CD4-positive, CD25-positive, alpha-beta regulatory T cell (primary cell): ENCODE measurements at regions not wholly inside any gene's neighbourhood (a gene's known extent, or its start where the extent isn't known, plus 50 kb on each side); places are given as distances from the start of the nearest gene placed in this dataset.
A peak's percentile ranks its signal among the peaks of the same experiment; 100 is the strongest.

ENCODE experiments used
- ATAC-seq, 2 donors: fragments of 150-1000 bp; cut with Tn5 transposase; one replicate each; pipeline ENCODE4 v1.10.0; 2021; ENCODE audit warnings: low read depth in 2 of 2, moderate number of reproducible peaks in 2 of 2, moderate library complexity in 1 of 2
- DNase-seq, 3 donors: peaks; one replicate each; pipeline versions ENCODE4 v3.0.0 to v3.0.0-alpha.2; 2012 to 2022; ENCODE audit warnings: mixed read lengths in 1 of 3
- H3K27ac ChIP-seq: one replicate; pipeline ENCODE4 v1.7.0; 2013; ENCODE audit warnings: mild to moderate bottlenecking, low read length; ENCODE audit not compliant: insufficient read depth, poor library complexity, severe bottlenecking
- H3K27me3 ChIP-seq: one replicate; pipeline ENCODE4 v1.7.0; 2013; ENCODE audit warnings: low read length; ENCODE audit not compliant: control insufficient read depth, insufficient read depth
- H3K36me3 ChIP-seq: one replicate; pipeline ENCODE4 v1.7.0; 2013; ENCODE audit warnings: mild to moderate bottlenecking, low read length, moderate library complexity; ENCODE audit not compliant: control insufficient read depth, insufficient read depth
- H3K4me1 ChIP-seq: 2 replicates; pipeline ENCODE4 v1.7.0; 2013; ENCODE audit warnings: mild to moderate bottlenecking, low read length; ENCODE audit not compliant: insufficient read depth, control insufficient read depth, poor library complexity, severe bottlenecking
- H3K4me3 ChIP-seq: one replicate; pipeline ENCODE4 v1.7.0; 2013; ENCODE audit warnings: low read depth, mild to moderate bottlenecking, low read length, moderate library complexity
- H3K9me3 ChIP-seq, 2 experiments: 1 replicate in 1 of 2; 2 replicates in 1 of 2; pipeline ENCODE4 v1.7.0; 2013; ENCODE audit warnings: low read length in 2 of 2, mild to moderate bottlenecking in 1 of 2, moderate library complexity in 1 of 2; ENCODE audit not compliant: control insufficient read depth in 2 of 2
- H3K27ac Mint-ChIP-seq, 3 donors: one replicate each; pipeline ENCODE4 v1.8.0; 2020 to 2022; ENCODE audit warnings: mild to moderate bottlenecking in 3 of 3, mixed read lengths in 3 of 3, moderate library complexity in 2 of 3
- H3K27me3 Mint-ChIP-seq: one replicate; pipeline ENCODE4 v1.8.0; 2022; ENCODE audit warnings: mild to moderate bottlenecking, mixed read lengths
- H3K36me3 Mint-ChIP-seq: one replicate; pipeline ENCODE4 v1.8.0; 2020; ENCODE audit warnings: mixed read lengths
- H3K4me1 Mint-ChIP-seq, 4 donors: one replicate each; pipeline ENCODE4 v1.8.0; 2020 to 2022; ENCODE audit warnings: mixed read lengths in 4 of 4, mild to moderate bottlenecking in 1 of 4
- H3K4me3 Mint-ChIP-seq, 4 donors: one replicate each; pipeline ENCODE4 v1.8.0; 2020 to 2022; ENCODE audit warnings: mild to moderate bottlenecking in 4 of 4, mixed read lengths in 4 of 4, moderate library complexity in 3 of 4
- H3K9me3 Mint-ChIP-seq, 7 donors: one replicate each; pipeline ENCODE4 v1.8.0; 2020 to 2022; ENCODE audit warnings: mixed read lengths in 7 of 7, mild to moderate bottlenecking in 3 of 7, moderate library complexity in 2 of 7

- no peaks in the 10 kb centered on the region for H3K27me3 ChIP-seq
- Mint-ChIP-seq H3K27me3 (peaks cover 13% of the 10 kb centered on the region), H3K27ac (no peak overlapping the region), H3K4me1 (peaks cover 3 to 9% (median 7%) of the 10 kb centered on the region in 4 donors), H3K4me3 (no peak overlapping the region), H3K36me3 (no peaks in the 10 kb centered on the region), H3K9me3 (peaks cover 0 to 3% (median 0%) of the 10 kb centered on the region in 7 donors)
- H3K27ac ChIP-seq: no peak overlapping the region
- DNase-seq: no peak
- no peaks in the 10 kb centered on the region for H3K36me3 ChIP-seq
- no peak overlapping the region for H3K4me3 ChIP-seq
- no peak for ATAC-seq
- no peaks in the 10 kb centered on the region for H3K9me3 ChIP-seq
- H3K4me1 ChIP-seq: no peaks in the 10 kb centered on the region
Observed at GRCh38 chr3:111292117-111292516, 220.5 kb downstream of the NECTIN3 start.

- Mint-ChIP-seq H3K4me1 (peaks cover 5 to 23% (median 10%) of the 10 kb centered on the region in 4 donors), H3K27ac (no peak overlapping the region), H3K36me3 (no peaks in the 10 kb centered on the region), H3K4me3 (no peak overlapping the region), H3K9me3 (peaks cover 0 to 5% (median 0%) of the 10 kb centered on the region in 7 donors), H3K27me3 (peaks cover 13% of the 10 kb centered on the region)
- DNase-seq (no peak), ATAC-seq (no peak)
- Histone ChIP-seq H3K4me1 (no peaks in the 10 kb centered on the region), H3K27ac (no peak overlapping the region), H3K27me3 (no peaks in the 10 kb centered on the region), H3K4me3 (no peak overlapping the region), H3K36me3 (no peaks in the 10 kb centered on the region), H3K9me3 (no peaks in the 10 kb centered on the region)
Observed at GRCh38 chr3:111299192-111299615, 227.6 kb downstream of the NECTIN3 start.

GRCh38 chr3:111301238-111301798 is 229.7 kb downstream of the NECTIN3 start:
- DNase-seq: peak in 1 of 3 donors; percentile 13
- H3K36me3 ChIP-seq: no peaks in the 10 kb centered on the region
- Mint-ChIP-seq H3K27me3 (peaks cover 4% of the 10 kb centered on the region), H3K9me3 (peaks cover 0 to 5% (median 0%) of the 10 kb centered on the region in 7 donors), H3K4me1 (peaks cover 5 to 23% (median 10%) of the 10 kb centered on the region in 4 donors), H3K36me3 (no peaks in the 10 kb centered on the region), H3K4me3 (no peak overlapping the region), H3K27ac (no peak overlapping the region)
- no peaks in the 10 kb centered on the region for H3K27me3 ChIP-seq
- H3K27ac ChIP-seq: no peak overlapping the region
- no peak overlapping the region for H3K4me3 ChIP-seq
- H3K4me1 ChIP-seq: no peaks in the 10 kb centered on the region
- no peaks in the 10 kb centered on the region for H3K9me3 ChIP-seq
- no peak for ATAC-seq

- no peaks in the 10 kb centered on the region for H3K27me3 ChIP-seq
- Mint-ChIP-seq H3K27ac (no peak overlapping the region), H3K4me3 (no peak overlapping the region), H3K36me3 (no peaks in the 10 kb centered on the region), H3K4me1 (peaks cover 2 to 15% (median 4%) of the 10 kb centered on the region in 4 donors), H3K9me3 (peaks cover 0 to 3% (median 0%) of the 10 kb centered on the region in 7 donors), H3K27me3 (no peaks in the 10 kb centered on the region)
- H3K9me3 ChIP-seq: no peaks in the 10 kb centered on the region
- H3K27ac ChIP-seq: no peak overlapping the region
- H3K4me1 ChIP-seq: no peaks in the 10 kb centered on the region
- DNase-seq (no peak), ATAC-seq (no peak)
- no peaks in the 10 kb centered on the region for H3K36me3 ChIP-seq
- H3K4me3 ChIP-seq: no peak overlapping the region
Observed at GRCh38 chr3:111302063-111302462, 230.4 kb downstream of the NECTIN3 start.

GRCh38 chr3:111303760-111304159 is 232.1 kb downstream of the NECTIN3 start:
- no peaks in the 10 kb centered on the region for H3K27me3 Mint-ChIP-seq
- H3K27ac Mint-ChIP-seq: no peak overlapping the region
- H3K36me3 Mint-ChIP-seq: no peaks in the 10 kb centered on the region

GRCh38 chr3:111307676-111308075 is 234.3 kb upstream of the CD96 start:
- no peak for ATAC-seq
- Mint-ChIP-seq H3K27me3 (no peaks in the 10 kb centered on the region), H3K9me3 (no peaks in the 10 kb centered on the region), H3K4me1 (peaks cover 12 to 26% (median 22%) of the 10 kb centered on the region in 4 donors), H3K4me3 (no peak overlapping the region), H3K27ac (no peak overlapping the region), H3K36me3 (no peaks in the 10 kb centered on the region)
- Histone ChIP-seq H3K36me3 (no peaks in the 10 kb centered on the region), H3K4me1 (peaks cover 21% of the 10 kb centered on the region), H3K27ac (no peak overlapping the region), H3K27me3 (no peaks in the 10 kb centered on the region), H3K4me3 (no peak overlapping the region), H3K9me3 (no peaks in the 10 kb centered on the region)
- DNase-seq: no peak

More at GRCh38 chr3:111303760-111304159, 232.1 kb downstream of the NECTIN3 start:
- no peaks in the 10 kb centered on the region for H3K9me3 ChIP-seq
- no peaks in the 10 kb centered on the region for H3K4me1 ChIP-seq
- H3K36me3 ChIP-seq: no peaks in the 10 kb centered on the region
- H3K4me3 Mint-ChIP-seq: no peak overlapping the region
- H3K27me3 ChIP-seq: no peaks in the 10 kb centered on the region
- ATAC-seq (no peak), DNase-seq (no peak)
- peaks cover 0 to 1% (median 0%) of the 10 kb centered on the region in 7 donors for H3K9me3 Mint-ChIP-seq
- peaks cover 0 to 7% (median 3%) of the 10 kb centered on the region in 4 donors for H3K4me1 Mint-ChIP-seq
- no peak overlapping the region for H3K27ac ChIP-seq
- no peak overlapping the region for H3K4me3 ChIP-seq

GRCh38 chr3:111311126-111311525 is 230.9 kb upstream of the CD96 start:
- Mint-ChIP-seq H3K9me3 (no peaks in the 10 kb centered on the region), H3K4me3 (peak overlapping the region in 3 of 4 donors; percentile 5 to 26 (median 25)), H3K36me3 (no peaks in the 10 kb centered on the region), H3K4me1 (peaks cover 12 to 27% (median 23%) of the 10 kb centered on the region in 4 donors), H3K27ac (peak overlapping the region; percentile 40 to 97 (median 84)), H3K27me3 (no peaks in the 10 kb centered on the region)
- H3K9me3 ChIP-seq: no peaks in the 10 kb centered on the region
- peaks cover 27% of the 10 kb centered on the region for H3K4me1 ChIP-seq
- peak in 1 of 2 donors; percentile 48 for ATAC-seq
- H3K36me3 ChIP-seq: no peaks in the 10 kb centered on the region
- H3K27ac ChIP-seq: peak overlapping the region; percentile 59
- no peaks in the 10 kb centered on the region for H3K27me3 ChIP-seq
- H3K4me3 ChIP-seq: peak overlapping the region; percentile 27
- DNase-seq: peak in 1 of 3 donors; percentile 48

GRCh38 chr3:111311709-111312235 is 230.2 kb upstream of the CD96 start:
- peak overlapping the region; percentile 27 for H3K4me3 ChIP-seq
- ATAC-seq (peak; percentile 61 to 62), DNase-seq (peak in 1 of 3 donors; percentile 68)
- peak overlapping the region; percentile 2 to 35 (median 27) for H3K4me3 Mint-ChIP-seq
- no peaks in the 10 kb centered on the region for H3K27me3 Mint-ChIP-seq
- H3K9me3 ChIP-seq: no peaks in the 10 kb centered on the region
- peaks cover 12 to 27% (median 23%) of the 10 kb centered on the region in 4 donors for H3K4me1 Mint-ChIP-seq
- H3K4me1 ChIP-seq: peaks cover 27% of the 10 kb centered on the region
- peak overlapping the region; percentile 59 for H3K27ac ChIP-seq
- H3K27me3 ChIP-seq: no peaks in the 10 kb centered on the region
- H3K27ac Mint-ChIP-seq: peak overlapping the region; percentile 40 to 97 (median 65)
- no peaks in the 10 kb centered on the region for H3K9me3 Mint-ChIP-seq
- H3K36me3 Mint-ChIP-seq: no peaks in the 10 kb centered on the region
- no peaks in the 10 kb centered on the region for H3K36me3 ChIP-seq
